Peyer's patch (tissue), 4 donors: ENCODE measurements at regions not wholly inside any gene's neighbourhood (a gene's known extent, or its start where the extent isn't known, plus 50 kb on each side); places are given as distances from the start of the nearest gene placed in this dataset.
A peak's percentile ranks its signal among the peaks of the same experiment; 100 is the strongest.

Experiments used
- DNase-seq, 3 donors: peaks; one replicate each; pipeline ENCODE4 v3.0.0-alpha.2; 2017 to 2019
- H3K27ac ChIP-seq, 4 donors: fragments of 200-600 bp; sonication (generic); one replicate each; pipeline ENCODE4 v1.5.1; 2016 to 2019
- H3K27me3 ChIP-seq, 2 donors: fragments of 200-600 bp; sonication (generic); one replicate each; pipeline ENCODE4 v1.5.1; 2019
- H3K36me3 ChIP-seq, 3 donors: fragments of 200-600 bp; sonication (generic); one replicate each; pipeline ENCODE4 v1.5.1; 2016 to 2019
- H3K4me1 ChIP-seq, 4 donors: fragments of 200-600 bp; sonication (generic); one replicate each; pipeline ENCODE4 v1.5.1; 2016 to 2019
- H3K4me3 ChIP-seq, 4 donors: fragments of 200-600 bp; sonication (generic); 1 replicate in 3 of 4; 2 replicates in 1 of 4; pipeline ENCODE4 v1.5.1; 2016 to 2019; ENCODE audit warnings: mild to moderate bottlenecking in 1 of 4
- H3K9me3 ChIP-seq, 4 donors: fragments of 200-600 bp; sonication (generic); one replicate each; pipeline ENCODE4 v1.5.1; 2016 to 2019; ENCODE audit warnings: mild to moderate bottlenecking in 1 of 4
- CTCF ChIP-seq, 6 experiments: fragments of 450-650 bp in 4 of 6; fragments of 200-600 bp in 2 of 6; sonication (generic) in 1 of 6; IDR thresholded peaks; one replicate each; pipeline ENCODE4 v1.5.1; 2017 to 2019; ENCODE audit warnings: antibody characterized with exemption in 6 of 6, mild to moderate bottlenecking in 3 of 6, moderate library complexity in 1 of 6
- POLR2A ChIP-seq, 2 donors: fragments of 450-650 bp; IDR thresholded peaks; one replicate each; pipeline ENCODE4 v1.5.1; 2017; ENCODE audit warnings: antibody characterized with exemption in 2 of 2, mild to moderate bottlenecking in 2 of 2, moderate library complexity in 2 of 2

GRCh38 chr9:119002491-119002890, 366.7 kb downstream of the BRINP1 start:
- Histone ChIP-seq H3K27me3 (no peaks in the 10 kb centered on the region), H3K36me3 (no peaks in the 10 kb centered on the region), H3K4me1 (no peaks in the 10 kb centered on the region), H3K9me3 (no peaks in the 10 kb centered on the region), H3K4me3 (no peak overlapping the region), H3K27ac (no peak overlapping the region)
- DNase-seq: no peak
- TF ChIP-seq POLR2A (IDR thresholded peaks at IDR 0.05) (no peak), CTCF (IDR thresholded peaks at IDR 0.05) (no peak)

- Histone ChIP-seq H3K27ac (peak overlapping the region in 1 of 4 donors; percentile 28), H3K9me3 (no peaks in the 10 kb centered on the region), H3K4me3 (no peak overlapping the region), H3K36me3 (no peaks in the 10 kb centered on the region), H3K27me3 (no peaks in the 10 kb centered on the region), H3K4me1 (no peaks in the 10 kb centered on the region)
- no peak for DNase-seq
- TF ChIP-seq CTCF (IDR thresholded peaks at IDR 0.05) (no peak), POLR2A (IDR thresholded peaks at IDR 0.05) (no peak)
Observed at GRCh38 chr9:119003201-119003611, 366.0 kb downstream of the BRINP1 start.

- Histone ChIP-seq H3K36me3 (no peaks in the 10 kb centered on the region), H3K27ac (peak overlapping the region in 1 of 4 donors; percentile 28), H3K9me3 (no peaks in the 10 kb centered on the region), H3K4me1 (no peaks in the 10 kb centered on the region), H3K27me3 (no peaks in the 10 kb centered on the region), H3K4me3 (no peak overlapping the region)
- DNase-seq: no peak
- TF ChIP-seq CTCF (IDR thresholded peaks at IDR 0.05) (no peak), POLR2A (IDR thresholded peaks at IDR 0.05) (no peak)
Observed at GRCh38 chr9:119003882-119004617, 365.2 kb downstream of the BRINP1 start.

GRCh38 chr9:119004618-119004990, 364.6 kb downstream of the BRINP1 start:
- no peaks in the 10 kb centered on the region for H3K9me3 ChIP-seq
- no peaks in the 10 kb centered on the region for H3K27me3 ChIP-seq
- peak in 2 of 3 donors; percentile 17 to 58 for DNase-seq
- H3K36me3 ChIP-seq: no peaks in the 10 kb centered on the region
- H3K4me3 ChIP-seq: no peak overlapping the region
- H3K4me1 ChIP-seq: no peaks in the 10 kb centered on the region
- peak overlapping the region in 1 of 4 donors; percentile 47 for H3K27ac ChIP-seq
- TF ChIP-seq POLR2A (IDR thresholded peaks at IDR 0.05): no peak
- no peak for TF ChIP-seq CTCF (IDR thresholded peaks at IDR 0.05)

GRCh38 chr9:119005162-119005561, 364.1 kb downstream of the BRINP1 start:
- no peak for DNase-seq
- no peak overlapping the region for H3K4me3 ChIP-seq
- TF ChIP-seq CTCF (IDR thresholded peaks at IDR 0.05): no peak
- no peak for TF ChIP-seq POLR2A (IDR thresholded peaks at IDR 0.05)
- no peaks in the 10 kb centered on the region for H3K4me1 ChIP-seq
- no peaks in the 10 kb centered on the region for H3K9me3 ChIP-seq
- H3K36me3 ChIP-seq: no peaks in the 10 kb centered on the region
- H3K27ac ChIP-seq: peak overlapping the region in 2 of 4 donors; percentile 47 to 52
- no peaks in the 10 kb centered on the region for H3K27me3 ChIP-seq
